ENCODE measurements at regions not wholly inside any gene's neighbourhood (a gene's known extent, or its start where the extent isn't known, plus 50 kb on each side); places are given as distances from the start of the nearest gene placed in this dataset.

DNA sequence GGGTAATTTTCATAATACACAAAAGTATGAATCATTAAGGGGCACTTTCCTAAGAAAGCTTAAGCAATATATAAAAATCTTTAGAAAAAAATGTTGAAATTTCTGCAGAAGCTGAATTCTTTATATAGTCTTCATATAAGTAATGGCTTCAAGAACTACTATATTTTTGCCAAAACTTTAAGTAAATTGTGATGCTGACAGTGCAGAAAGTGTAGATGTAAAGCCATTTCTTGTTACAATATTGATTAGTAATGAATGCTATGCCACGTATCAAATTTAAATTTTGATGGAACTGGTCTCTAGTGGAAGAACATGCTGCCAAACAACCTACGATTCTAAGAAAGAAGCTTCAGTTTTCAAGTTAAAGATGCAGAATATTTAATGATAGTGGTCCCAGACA, 1210.0 kb downstream of the SLITRK1 start:
- no peaks in the 10 kb centered on the region for H3K4me1 ChIP-seq (ENCODE audit: control insufficient read depth in 2 of 2, insufficient read depth in 2 of 2, low read length in 2 of 2)
- no peaks in the 10 kb centered on the region for H3K27me3 ChIP-seq (ENCODE audit: control insufficient read depth in 2 of 2, insufficient read depth in 1 of 2, low read length in 1 of 2)
- DNase-seq (ENCODE audit: low read depth in 6 of 9, low spot score in 9 of 9): no peak
- H3K27ac ChIP-seq (ENCODE audit: low read depth in 1 of 2, low read length in 1 of 2): no peak overlapping the region
- H3K4me3 ChIP-seq (ENCODE audit: low read length in 2 of 2): no peak overlapping the region
- WGBS: 94% methylated on average over 2 of the region's 2 CpGs
- H3K9me3 ChIP-seq (ENCODE audit: control insufficient read depth in 2 of 2, insufficient read depth in 1 of 2, low read length in 1 of 2): no peaks in the 10 kb centered on the region
- no peaks in the 10 kb centered on the region for H3K36me3 ChIP-seq (ENCODE audit: control insufficient read depth in 2 of 2, insufficient read depth in 2 of 2, low read length in 1 of 2)

- 86% methylated on average over 1 of the region's 1 CpG for WGBS
- Histone ChIP-seq H3K9me3 (ENCODE audit: control insufficient read depth in 2 of 2, insufficient read depth in 1 of 2, low read length in 1 of 2) (no peaks in the 10 kb centered on the region), H3K4me3 (ENCODE audit: low read length in 2 of 2) (no peak overlapping the region), H3K27ac (ENCODE audit: low read depth in 1 of 2, low read length in 1 of 2) (no peak overlapping the region), H3K4me1 (ENCODE audit: control insufficient read depth in 2 of 2, insufficient read depth in 2 of 2, low read length in 2 of 2) (no peaks in the 10 kb centered on the region), H3K27me3 (ENCODE audit: control insufficient read depth in 2 of 2, insufficient read depth in 1 of 2, low read length in 1 of 2) (no peaks in the 10 kb centered on the region), H3K36me3 (ENCODE audit: control insufficient read depth in 2 of 2, insufficient read depth in 2 of 2, low read length in 1 of 2) (no peaks in the 10 kb centered on the region)
- DNase-seq (ENCODE audit: low read depth in 6 of 9, low spot score in 9 of 9): no peak
Observed at GRCh38 chr13:82664183-82664582, 1218.1 kb downstream of the SLITRK1 start.

DNA sequence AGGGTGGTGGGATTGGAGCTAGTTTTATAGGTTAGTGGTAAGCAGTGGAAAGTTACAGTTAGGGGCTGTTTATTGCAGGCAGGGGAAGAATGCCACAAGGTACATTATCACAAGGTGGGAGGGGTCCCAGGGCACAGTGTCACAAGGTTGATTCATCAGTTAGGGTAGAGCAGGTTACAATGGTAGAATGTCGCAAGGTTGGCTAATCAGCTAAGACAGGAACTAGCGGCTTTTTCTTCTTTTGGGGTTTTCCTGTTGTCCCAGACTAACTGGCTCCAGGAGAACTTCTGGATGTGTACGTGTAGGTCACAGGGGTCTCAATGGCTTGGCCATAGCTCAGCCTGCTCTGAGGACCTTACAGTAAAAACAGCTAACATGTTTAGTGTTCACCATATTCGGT, 1221.1 kb downstream of the SLITRK1 start:
- H3K9me3 ChIP-seq (ENCODE audit: control insufficient read depth in 2 of 2, insufficient read depth in 1 of 2, low read length in 1 of 2): no peaks in the 10 kb centered on the region
- no peaks in the 10 kb centered on the region for H3K4me1 ChIP-seq (ENCODE audit: control insufficient read depth in 2 of 2, insufficient read depth in 2 of 2, low read length in 2 of 2)
- no peak for DNase-seq (ENCODE audit: low read depth in 6 of 9, low spot score in 9 of 9)
- 96% methylated on average over 4 of the region's 4 CpGs for WGBS
- no peak overlapping the region for H3K27ac ChIP-seq (ENCODE audit: low read depth in 1 of 2, low read length in 1 of 2)
- H3K36me3 ChIP-seq (ENCODE audit: control insufficient read depth in 2 of 2, insufficient read depth in 2 of 2, low read length in 1 of 2): no peaks in the 10 kb centered on the region
- H3K27me3 ChIP-seq (ENCODE audit: control insufficient read depth in 2 of 2, insufficient read depth in 1 of 2, low read length in 1 of 2): no peaks in the 10 kb centered on the region
- no peak overlapping the region for H3K4me3 ChIP-seq (ENCODE audit: low read length in 2 of 2)

- DNase-seq (ENCODE audit: low read depth in 6 of 9, low spot score in 9 of 9): no peak
- Histone ChIP-seq H3K27me3 (ENCODE audit: control insufficient read depth in 2 of 2, insufficient read depth in 1 of 2, low read length in 1 of 2) (no peaks in the 10 kb centered on the region), H3K27ac (ENCODE audit: low read depth in 1 of 2, low read length in 1 of 2) (no peak overlapping the region), H3K36me3 (ENCODE audit: control insufficient read depth in 2 of 2, insufficient read depth in 2 of 2, low read length in 1 of 2) (no peaks in the 10 kb centered on the region), H3K4me3 (ENCODE audit: low read length in 2 of 2) (no peak overlapping the region), H3K4me1 (ENCODE audit: control insufficient read depth in 2 of 2, insufficient read depth in 2 of 2, low read length in 2 of 2) (no peaks in the 10 kb centered on the region), H3K9me3 (ENCODE audit: control insufficient read depth in 2 of 2, insufficient read depth in 1 of 2, low read length in 1 of 2) (no peaks in the 10 kb centered on the region)
- 74% methylated on average over 1 of the region's 1 CpG for WGBS
Observed at GRCh38 chr13:82658811-82659210, 1223.5 kb downstream of the SLITRK1 start.

DNA sequence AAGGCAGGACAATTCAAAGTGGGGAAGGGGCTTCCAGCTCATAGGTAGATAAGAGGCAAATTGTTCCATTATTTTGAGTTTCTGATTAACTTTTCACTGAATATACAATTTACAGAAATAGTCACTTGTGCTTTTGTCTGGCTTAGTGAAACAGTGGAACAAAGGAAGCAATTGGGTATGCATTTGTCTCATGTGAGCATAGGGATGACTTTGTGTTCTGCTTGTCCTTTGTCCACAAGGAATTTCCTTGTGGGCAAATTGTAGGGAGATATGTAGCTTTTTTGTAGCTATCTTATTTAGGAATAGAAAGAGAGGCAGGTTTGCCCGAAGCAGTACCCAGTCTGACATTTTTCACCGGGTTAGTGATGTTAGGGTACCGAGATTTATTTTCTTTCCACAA, 1224.8 kb downstream of the SLITRK1 start:
- H3K9me3 ChIP-seq (ENCODE audit: control insufficient read depth in 2 of 2, insufficient read depth in 1 of 2, low read length in 1 of 2): no peaks in the 10 kb centered on the region
- H3K27ac ChIP-seq (ENCODE audit: low read depth in 1 of 2, low read length in 1 of 2): no peak overlapping the region
- no peak overlapping the region for H3K4me3 ChIP-seq (ENCODE audit: low read length in 2 of 2)
- H3K4me1 ChIP-seq (ENCODE audit: control insufficient read depth in 2 of 2, insufficient read depth in 2 of 2, low read length in 2 of 2): no peaks in the 10 kb centered on the region
- no peaks in the 10 kb centered on the region for H3K27me3 ChIP-seq (ENCODE audit: control insufficient read depth in 2 of 2, insufficient read depth in 1 of 2, low read length in 1 of 2)
- no peak for DNase-seq (ENCODE audit: low read depth in 6 of 9, low spot score in 9 of 9)
- WGBS: 92% methylated on average over 3 of the region's 3 CpGs
- H3K36me3 ChIP-seq (ENCODE audit: control insufficient read depth in 2 of 2, insufficient read depth in 2 of 2, low read length in 1 of 2): no peaks in the 10 kb centered on the region

DNA sequence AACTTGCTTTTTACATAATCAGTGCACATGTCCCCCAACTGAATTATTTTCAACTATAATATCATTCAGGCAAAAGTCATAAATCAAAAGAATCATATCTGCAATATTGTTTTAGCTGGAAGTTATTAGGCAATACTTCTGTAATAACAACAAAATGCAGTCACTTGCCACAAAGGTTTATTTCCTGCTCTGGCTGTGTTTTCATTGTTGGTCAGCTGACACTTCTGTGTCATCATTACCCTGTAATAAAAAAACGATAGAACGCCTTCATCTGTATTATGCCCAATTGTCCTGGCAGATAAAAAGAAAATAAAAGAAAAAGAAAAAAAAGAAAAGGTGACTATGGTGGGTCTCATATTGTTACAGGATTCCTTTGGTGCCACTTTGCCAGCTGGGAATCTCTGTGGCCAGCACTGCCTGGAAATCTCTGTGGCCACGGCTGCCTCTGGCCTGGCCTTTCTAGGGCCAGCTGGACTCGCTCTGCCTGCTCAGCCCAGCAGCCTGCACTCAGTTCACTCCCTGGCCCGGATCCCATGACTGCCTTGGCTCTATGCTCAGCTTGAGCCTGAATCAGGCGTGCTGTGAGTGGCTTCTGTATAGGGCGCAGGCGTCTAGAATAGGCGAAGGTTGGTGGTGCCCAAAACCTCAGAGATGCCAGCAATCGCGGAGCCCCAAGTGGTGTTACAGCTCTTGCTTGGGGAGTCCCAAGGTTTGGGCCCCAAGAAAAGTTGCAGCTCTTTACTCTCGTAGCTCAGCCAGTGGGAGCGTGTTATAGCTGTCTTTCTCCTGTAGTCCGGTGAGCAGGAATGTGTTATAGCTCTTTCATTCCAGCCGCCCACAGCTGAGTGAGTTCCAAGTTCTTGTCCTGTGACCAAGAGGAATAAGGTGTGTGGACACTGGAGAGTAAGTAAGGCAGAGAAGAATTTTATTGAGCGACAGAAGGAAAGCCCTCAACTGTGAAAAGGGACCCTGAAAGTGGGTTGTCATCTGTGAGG, 1227.1 kb downstream of the SLITRK1 start:
- H3K27ac ChIP-seq (ENCODE audit: low read depth in 1 of 2, low read length in 1 of 2): no peak overlapping the region
- DNase-seq (ENCODE audit: low read depth in 6 of 9, low spot score in 9 of 9): no peak

DNA sequence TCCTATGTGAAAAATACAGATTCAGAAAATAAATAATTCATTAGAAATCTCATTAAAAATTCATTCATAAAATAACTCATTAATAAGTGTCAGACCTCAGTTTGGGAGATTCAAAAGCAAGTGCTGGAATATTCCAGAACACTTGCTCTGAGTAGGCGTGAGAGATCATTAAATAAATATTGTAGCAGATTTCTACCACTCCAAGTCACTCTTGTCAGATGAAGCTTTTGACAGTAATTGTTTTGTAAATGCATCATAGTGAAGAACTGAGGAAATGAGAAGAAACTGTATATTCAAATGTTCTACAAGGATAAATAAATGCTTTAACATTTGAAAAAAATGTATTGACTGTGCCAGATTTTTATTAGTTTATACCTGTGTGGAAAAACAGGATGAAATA, 1228.1 kb downstream of the SLITRK1 start:
- DNase-seq (ENCODE audit: low read depth in 6 of 9, low spot score in 9 of 9): no peak
- H3K27me3 ChIP-seq (ENCODE audit: control insufficient read depth in 2 of 2, insufficient read depth in 1 of 2, low read length in 1 of 2): no peaks in the 10 kb centered on the region
- no peaks in the 10 kb centered on the region for H3K36me3 ChIP-seq (ENCODE audit: control insufficient read depth in 2 of 2, insufficient read depth in 2 of 2, low read length in 1 of 2)
- WGBS: 87% methylated on average over 1 of the region's 1 CpG
- no peaks in the 10 kb centered on the region for H3K4me1 ChIP-seq (ENCODE audit: control insufficient read depth in 2 of 2, insufficient read depth in 2 of 2, low read length in 2 of 2)
- no peak overlapping the region for H3K27ac ChIP-seq (ENCODE audit: low read depth in 1 of 2, low read length in 1 of 2)
- no peaks in the 10 kb centered on the region for H3K9me3 ChIP-seq (ENCODE audit: control insufficient read depth in 2 of 2, insufficient read depth in 1 of 2, low read length in 1 of 2)
- no peak overlapping the region for H3K4me3 ChIP-seq (ENCODE audit: low read length in 2 of 2)

More for the DNA sequence above, 1227.1 kb downstream of the SLITRK1 start:
- Histone ChIP-seq H3K9me3 (ENCODE audit: control insufficient read depth in 2 of 2, insufficient read depth in 1 of 2, low read length in 1 of 2) (no peaks in the 10 kb centered on the region), H3K4me1 (ENCODE audit: control insufficient read depth in 2 of 2, insufficient read depth in 2 of 2, low read length in 2 of 2) (no peaks in the 10 kb centered on the region), H3K4me3 (ENCODE audit: low read length in 2 of 2) (no peak overlapping the region), H3K27me3 (ENCODE audit: control insufficient read depth in 2 of 2, insufficient read depth in 1 of 2, low read length in 1 of 2) (no peaks in the 10 kb centered on the region), H3K36me3 (ENCODE audit: control insufficient read depth in 2 of 2, insufficient read depth in 2 of 2, low read length in 1 of 2) (no peaks in the 10 kb centered on the region)
- 96% methylated on average over 16 of the region's 16 CpGs for WGBS

GRCh38 chr13:82647540-82647939, 1234.7 kb downstream of the SLITRK1 start:
- no peak overlapping the region for H3K27ac ChIP-seq (ENCODE audit: low read depth in 1 of 2, low read length in 1 of 2)
- WGBS: 95% methylated on average over 1 of the region's 1 CpG
- H3K9me3 ChIP-seq (ENCODE audit: control insufficient read depth in 2 of 2, insufficient read depth in 1 of 2, low read length in 1 of 2): peaks cover 0 to 3% of the 10 kb centered on the region in 2 donors
- no peak overlapping the region for H3K4me3 ChIP-seq (ENCODE audit: low read length in 2 of 2)
- no peaks in the 10 kb centered on the region for H3K27me3 ChIP-seq (ENCODE audit: control insufficient read depth in 2 of 2, insufficient read depth in 1 of 2, low read length in 1 of 2)
- H3K36me3 ChIP-seq (ENCODE audit: control insufficient read depth in 2 of 2, insufficient read depth in 2 of 2, low read length in 1 of 2): no peaks in the 10 kb centered on the region
- DNase-seq (ENCODE audit: low read depth in 6 of 9, low spot score in 9 of 9): no peak
- no peaks in the 10 kb centered on the region for H3K4me1 ChIP-seq (ENCODE audit: control insufficient read depth in 2 of 2, insufficient read depth in 2 of 2, low read length in 2 of 2)

GRCh38 chr13:82636119-82636518, 1246.2 kb downstream of the SLITRK1 start:
- no peak for DNase-seq (ENCODE audit: low read depth in 6 of 9, low spot score in 9 of 9)
- no peaks in the 10 kb centered on the region for H3K36me3 ChIP-seq (ENCODE audit: control insufficient read depth in 2 of 2, insufficient read depth in 2 of 2, low read length in 1 of 2)
- no peaks in the 10 kb centered on the region for H3K9me3 ChIP-seq (ENCODE audit: control insufficient read depth in 2 of 2, insufficient read depth in 1 of 2, low read length in 1 of 2)
- no peak overlapping the region for H3K4me3 ChIP-seq (ENCODE audit: low read length in 2 of 2)
- H3K27ac ChIP-seq (ENCODE audit: low read depth in 1 of 2, low read length in 1 of 2): no peak overlapping the region
- WGBS: 91% methylated on average over 1 of the region's 1 CpG
- no peaks in the 10 kb centered on the region for H3K4me1 ChIP-seq (ENCODE audit: control insufficient read depth in 2 of 2, insufficient read depth in 2 of 2, low read length in 2 of 2)
- no peaks in the 10 kb centered on the region for H3K27me3 ChIP-seq (ENCODE audit: control insufficient read depth in 2 of 2, insufficient read depth in 1 of 2, low read length in 1 of 2)

All from thymus (tissue), 11 donors.